ENCODE measurements at regions not wholly inside any gene's neighbourhood (a gene's known extent, or its start where the extent isn't known, plus 50 kb on each side); places are given as distances from the start of the nearest gene placed in this dataset.

GRCh38 chr13:80989241-80989640, 648.3 kb upstream of the SPRY2 start:
- no peak for TF ChIP-seq ZFX (IDR thresholded peaks at IDR 0.05)
- no peak for TF ChIP-seq CTCF (conservative IDR thresholded peaks at IDR 0.05)
